Upper lobe of right lung (tissue), 1 donor: ENCODE measurements at regions not wholly inside any gene's neighbourhood (a gene's known extent, or its start where the extent isn't known, plus 50 kb on each side); places are given as distances from the start of the nearest gene placed in this dataset.
"Not testable (repeated sequence)": the region's sequence is repeated elsewhere in the genome, so short reads cannot be mapped to it uniquely, and the experiment has no call there.

ENCODE experiments used
- ATAC-seq: fragments of 200-7000 bp; cut with Tn5 transposase; one replicate; pipeline ENCODE4 v1.9.1; 2020; ENCODE audit warnings: mild to moderate bottlenecking, moderate library complexity
- DNase-seq: peaks from one replicate; pipeline ENCODE4 v3.0.0-alpha.2; 2020
- H3K27ac ChIP-seq: fragments of 200-600 bp; one replicate; pipeline ENCODE4 v1.8.0; 2022
- H3K27me3 ChIP-seq: fragments of 200-600 bp; one replicate; pipeline ENCODE4 v1.8.0; 2022; ENCODE audit warnings: mild to moderate bottlenecking
- H3K36me3 ChIP-seq: fragments of 200-600 bp; one replicate; pipeline ENCODE4 v1.8.0; 2022
- H3K4me1 ChIP-seq: fragments of 200-600 bp; one replicate; pipeline ENCODE4 v1.8.0; 2022
- H3K4me3 ChIP-seq: fragments of 200-600 bp; one replicate; pipeline ENCODE4 v1.8.0; 2022; ENCODE audit warnings: mild to moderate bottlenecking
- H3K9me3 ChIP-seq: fragments of 200-600 bp; one replicate; pipeline ENCODE4 v1.8.0; 2022
- intact Hi-C: fragments of 100-400 bp; cut with DNase I; formaldehyde crosslinking; loops from one replicate; pipeline ENCODE4 v1.11.0; 2022
- TF ChIP-seq, protein P1 (sequence below): fragments of 200-600 bp; IDR thresholded peaks from one replicate; pipeline ENCODE4 v1.8.0; 2022; ENCODE audit warnings: antibody characterized with exemption
- donor health status: DM: no; HTN: yes; CAD: no; lungs with severe emphysema.

DNA sequence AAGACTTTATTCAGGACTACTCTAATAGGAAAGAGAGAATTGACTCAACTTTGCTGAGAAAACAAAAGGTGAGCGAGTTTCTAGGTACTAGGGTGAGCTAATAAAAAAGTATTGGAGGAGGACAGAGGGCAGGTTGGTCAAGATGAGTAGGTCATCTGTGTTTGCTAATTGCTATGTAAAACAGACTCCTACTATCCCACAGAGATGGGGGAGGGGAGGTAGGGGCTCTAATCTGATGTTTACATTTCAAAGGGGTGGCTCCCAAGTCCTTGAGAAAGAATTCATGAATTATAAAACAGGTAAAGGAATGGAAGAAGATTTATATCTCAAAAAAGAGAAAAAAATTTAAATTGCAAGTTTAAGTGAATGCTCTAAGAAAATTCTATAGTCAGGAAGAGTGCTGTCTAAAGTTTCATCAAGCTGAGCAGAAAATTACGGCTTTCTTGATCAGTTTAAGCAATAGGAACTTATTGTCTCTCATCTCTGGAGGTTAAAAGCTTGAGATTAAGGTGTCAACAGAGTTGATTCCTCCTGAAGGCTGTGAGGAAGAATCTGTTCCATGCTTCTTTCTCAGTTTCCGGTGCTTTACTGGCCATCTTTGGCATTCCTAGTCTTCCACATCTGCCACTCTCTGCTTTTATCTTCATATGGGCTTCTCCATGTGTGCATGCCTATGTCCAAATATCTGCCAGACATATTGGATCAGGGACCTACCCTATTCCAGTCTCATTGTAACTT, 790.3 kb downstream of the SLITRK5 start:
- no peak overlapping the region for H3K4me3 ChIP-seq
- no peaks in the 10 kb centered on the region for H3K27me3 ChIP-seq
- no peak for ATAC-seq
- no peak for DNase-seq
- H3K4me1 ChIP-seq: no peaks in the 10 kb centered on the region
- H3K9me3 ChIP-seq: no peaks in the 10 kb centered on the region
- no peak overlapping the region for H3K27ac ChIP-seq
- intact Hi-C loops: no loop called here
- no peaks in the 10 kb centered on the region for H3K36me3 ChIP-seq
- TF ChIP-seq, protein P1, sequence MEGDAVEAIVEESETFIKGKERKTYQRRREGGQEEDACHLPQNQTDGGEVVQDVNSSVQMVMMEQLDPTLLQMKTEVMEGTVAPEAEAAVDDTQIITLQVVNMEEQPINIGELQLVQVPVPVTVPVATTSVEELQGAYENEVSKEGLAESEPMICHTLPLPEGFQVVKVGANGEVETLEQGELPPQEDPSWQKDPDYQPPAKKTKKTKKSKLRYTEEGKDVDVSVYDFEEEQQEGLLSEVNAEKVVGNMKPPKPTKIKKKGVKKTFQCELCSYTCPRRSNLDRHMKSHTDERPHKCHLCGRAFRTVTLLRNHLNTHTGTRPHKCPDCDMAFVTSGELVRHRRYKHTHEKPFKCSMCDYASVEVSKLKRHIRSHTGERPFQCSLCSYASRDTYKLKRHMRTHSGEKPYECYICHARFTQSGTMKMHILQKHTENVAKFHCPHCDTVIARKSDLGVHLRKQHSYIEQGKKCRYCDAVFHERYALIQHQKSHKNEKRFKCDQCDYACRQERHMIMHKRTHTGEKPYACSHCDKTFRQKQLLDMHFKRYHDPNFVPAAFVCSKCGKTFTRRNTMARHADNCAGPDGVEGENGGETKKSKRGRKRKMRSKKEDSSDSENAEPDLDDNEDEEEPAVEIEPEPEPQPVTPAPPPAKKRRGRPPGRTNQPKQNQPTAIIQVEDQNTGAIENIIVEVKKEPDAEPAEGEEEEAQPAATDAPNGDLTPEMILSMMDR: no peak

DNA sequence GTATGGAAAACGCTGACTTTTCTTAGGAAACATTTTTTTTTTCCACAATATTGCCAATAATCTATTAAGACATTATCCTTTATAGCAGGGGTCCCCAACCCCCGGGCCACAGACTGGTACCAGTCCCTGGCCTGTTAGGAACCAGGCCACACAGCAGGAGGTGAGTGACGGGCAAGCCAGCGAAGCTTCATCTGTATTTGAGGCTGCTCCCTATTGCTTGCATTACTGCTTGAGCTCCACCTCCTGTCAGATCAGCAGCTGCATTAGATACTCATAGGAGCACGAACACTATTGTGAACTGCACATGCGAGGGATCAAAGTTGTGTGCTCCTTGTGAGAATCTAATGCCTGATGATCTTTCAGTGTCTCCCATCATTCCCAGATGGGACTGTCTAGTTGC, 793.7 kb downstream of the SLITRK5 start:
- Histone ChIP-seq H3K36me3 (no peaks in the 10 kb centered on the region), H3K4me3 (no peak overlapping the region), H3K4me1 (no peaks in the 10 kb centered on the region), H3K27ac (no peak overlapping the region), H3K9me3 (no peaks in the 10 kb centered on the region), H3K27me3 (no peaks in the 10 kb centered on the region)
- intact Hi-C loops: no loop called here
- no peak for ATAC-seq
- no peak for DNase-seq
- TF ChIP-seq, protein P1: no peak

DNA sequence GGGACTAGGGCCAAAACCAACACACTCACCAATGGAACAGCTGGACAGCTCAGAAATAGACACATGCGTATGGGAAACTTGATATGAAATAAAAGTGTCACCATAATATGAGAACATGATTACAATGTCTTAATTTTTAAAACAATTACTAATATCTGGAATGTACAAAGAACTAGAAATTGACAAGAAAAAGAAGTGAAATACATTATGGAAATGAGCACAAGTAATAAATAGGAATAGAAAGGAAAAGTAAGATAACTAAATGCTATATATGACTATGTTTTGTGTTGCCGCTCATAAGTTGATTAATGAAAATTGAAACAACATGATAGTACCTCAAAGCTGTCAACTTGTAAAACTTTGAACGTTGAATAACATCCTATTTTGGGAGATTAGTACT, 801.1 kb downstream of the SLITRK5 start:
- intact Hi-C loops: no loop called here
- Histone ChIP-seq H3K27me3 (no peaks in the 10 kb centered on the region), H3K36me3 (no peaks in the 10 kb centered on the region), H3K4me1 (no peaks in the 10 kb centered on the region), H3K9me3 (no peaks in the 10 kb centered on the region), H3K27ac (no peak overlapping the region), H3K4me3 (no peak overlapping the region)
- DNase-seq: no peak
- ATAC-seq: no peak
- TF ChIP-seq, protein P1: no peak

DNA sequence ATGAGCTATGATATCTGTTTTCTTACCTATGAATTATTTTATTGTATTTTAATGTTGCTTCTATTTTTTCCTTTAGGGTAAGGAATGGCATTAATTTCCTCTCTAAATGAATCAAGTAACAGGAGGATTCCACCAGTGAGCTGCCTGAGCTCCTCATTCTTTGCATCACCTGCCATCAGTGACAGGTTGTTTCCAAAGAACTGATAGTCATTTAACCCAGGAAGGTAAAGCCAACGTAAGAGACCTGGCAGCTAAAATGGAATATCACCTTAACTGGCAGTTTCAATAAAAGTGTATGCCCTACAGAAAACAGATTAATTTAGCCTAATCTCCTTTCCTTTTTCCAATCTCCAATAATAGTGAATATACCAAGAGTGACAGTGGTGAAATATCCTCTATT, 812.0 kb downstream of the SLITRK5 start:
- Histone ChIP-seq H3K36me3 (no peaks in the 10 kb centered on the region), H3K4me3 (no peak overlapping the region), H3K9me3 (no peaks in the 10 kb centered on the region), H3K27me3 (no peaks in the 10 kb centered on the region), H3K27ac (no peak overlapping the region), H3K4me1 (no peaks in the 10 kb centered on the region)
- intact Hi-C loops: no loop called here
- DNase-seq (no peak), ATAC-seq (no peak)
- TF ChIP-seq, protein P1: no peak

DNA sequence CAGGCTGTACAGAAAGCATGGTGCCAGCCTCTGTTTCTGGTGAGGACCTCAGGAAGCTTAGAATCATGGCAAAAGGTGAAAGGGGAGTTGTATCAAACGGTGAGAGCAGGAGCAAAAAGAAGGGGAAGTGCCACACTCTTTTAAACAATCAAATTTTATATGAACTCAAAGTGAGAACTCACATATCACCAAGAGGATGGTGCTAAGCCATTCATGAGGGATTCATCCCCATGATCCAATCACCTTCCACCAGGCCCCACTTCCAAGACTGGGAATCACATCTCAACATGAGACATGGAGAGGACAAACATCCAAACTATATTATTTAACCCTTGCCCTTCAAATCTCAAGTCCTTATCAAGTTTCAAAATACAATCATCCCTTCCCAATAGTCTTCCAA, 836.7 kb downstream of the SLITRK5 start:
- DNase-seq (no peak), ATAC-seq (no peak)
- intact Hi-C loops: no loop called here
- no peaks in the 10 kb centered on the region for H3K36me3 ChIP-seq
- TF ChIP-seq, protein P1: no peak
- no peaks in the 10 kb centered on the region for H3K4me1 ChIP-seq
- no peak overlapping the region for H3K4me3 ChIP-seq
- no peak overlapping the region for H3K27ac ChIP-seq
- H3K27me3 ChIP-seq: no peaks in the 10 kb centered on the region
- no peaks in the 10 kb centered on the region for H3K9me3 ChIP-seq

DNA sequence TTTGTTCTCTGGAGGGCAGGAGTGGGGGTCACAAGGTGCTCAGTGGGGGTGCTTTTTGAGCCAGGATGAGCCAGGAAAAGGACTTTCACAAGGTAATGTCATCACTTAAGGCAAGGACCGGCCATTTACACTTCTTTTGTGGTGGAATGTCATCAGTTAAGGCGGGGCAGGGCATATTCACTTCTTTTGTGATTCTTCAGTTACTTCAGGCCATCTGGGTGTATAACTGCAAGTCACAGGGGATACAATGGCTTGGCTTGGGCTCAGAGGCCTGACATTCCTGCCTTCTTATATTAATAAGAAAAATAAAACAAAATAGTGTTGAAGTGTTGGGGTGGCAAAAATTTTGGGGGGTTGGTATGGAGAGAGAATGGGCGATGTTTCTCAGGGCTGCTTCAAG, 841.8 kb downstream of the SLITRK5 start:
- intact Hi-C loops, ATAC-seq, DNase-seq: not testable (repeated sequence)

More for the DNA sequence above, 841.8 kb downstream of the SLITRK5 start:
- not testable (repeated sequence) for H3K27ac ChIP-seq, H3K9me3 ChIP-seq, H3K4me1 ChIP-seq, H3K36me3 ChIP-seq, H3K4me3 ChIP-seq, H3K27me3 ChIP-seq
